ENCODE measurements at regions not wholly inside any gene's neighbourhood (a gene's known extent, or its start where the extent isn't known, plus 50 kb on each side); places are given as distances from the start of the nearest gene placed in this dataset.

DNA sequence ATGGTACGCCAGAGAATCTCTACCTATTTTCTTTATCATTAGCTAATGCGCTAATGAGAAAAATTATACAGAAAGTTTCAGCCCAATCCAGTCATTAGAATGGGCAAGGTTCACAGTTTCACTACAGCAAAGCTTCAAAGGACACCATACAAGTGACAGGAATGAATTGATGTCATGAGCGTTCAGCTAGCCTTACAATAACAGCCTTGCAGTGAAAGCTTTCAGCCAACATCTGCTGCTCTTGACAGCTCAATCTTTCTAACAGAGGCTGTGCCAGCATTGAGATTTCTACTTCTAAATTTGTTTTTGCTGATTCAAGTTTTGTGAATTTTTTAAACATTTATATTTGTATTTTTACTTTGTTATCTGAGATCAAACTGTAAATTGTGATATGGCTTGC, 302.4 kb upstream of the FAM174A start:
- 20% methylated on average over 3 of the region's 3 CpGs for WGBS (ENCODE audit: low lambda C conversion rate)
- ChIA-PET CTCF (no interaction called here), POLR2A (no interaction called here)

DNA sequence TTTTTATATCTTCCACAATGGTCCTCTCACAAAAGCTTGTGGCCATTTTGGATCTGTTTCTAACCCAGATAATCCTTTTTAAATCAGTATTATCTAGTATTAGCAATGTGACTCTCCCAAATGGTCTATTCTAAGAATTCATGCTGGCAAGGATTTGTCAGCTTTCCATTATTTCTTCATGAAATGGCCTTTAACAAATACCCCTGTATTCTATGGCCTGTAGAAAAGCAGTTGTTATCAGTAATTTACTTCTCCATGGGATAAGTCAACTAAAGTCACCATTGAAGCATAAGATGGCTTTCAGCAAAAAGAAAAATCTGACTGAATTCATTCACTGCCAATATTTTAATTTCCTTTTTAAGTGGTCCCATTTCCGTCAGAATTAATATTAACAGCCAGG, 346.4 kb upstream of the FAM174A start:
- Histone ChIP-seq H3K9me2 (no peaks in the 10 kb centered on the region), H3K27ac (ENCODE audit: low read depth in 2 of 2, low read length in 1 of 2) (no peak overlapping the region), H3K9me3 (no peaks in the 10 kb centered on the region), H2AFZ (ENCODE audit: low read depth) (no peak overlapping the region), H3K4me1 (ENCODE audit: control insufficient read depth in 1 of 2, insufficient read depth in 2 of 2, low read depth in 1 of 2, low read length in 1 of 2) (no peaks in the 10 kb centered on the region), H3F3A (replicated peaks; ENCODE audit: insufficient read depth) (no peaks in the 10 kb centered on the region), H3K36me3 (replicated peaks in 1 of 2; ENCODE audit: control insufficient read depth in 1 of 2, insufficient read depth in 2 of 2, low read length in 1 of 2) (no peaks in the 10 kb centered on the region), H3K4me3 (ENCODE audit: low read depth in 2 of 2, low read length in 1 of 2) (no peak overlapping the region), H3K9ac (no peak overlapping the region), H3K27me3 (ENCODE audit: insufficient read depth) (no peaks in the 10 kb centered on the region), H3K4me2 (no peak overlapping the region), H3K79me2 (ENCODE audit: insufficient read depth) (no peaks in the 10 kb centered on the region), H4K20me1 (ENCODE audit: insufficient read depth) (no peaks in the 10 kb centered on the region)
- WGBS (ENCODE audit: low lambda C conversion rate), result 0% methylated on average over 1 of the region's 1 CpG
- CTCF ChIA-PET, result no interaction called here
- DNase-seq, result no peak
- POLR2A ChIA-PET, result no interaction called here
- TF ChIP-seq POLR2AphosphoS5 (IDR thresholded peaks at IDR 0.05; ENCODE audit: low read depth, low read length) (no peak), SIN3A (IDR thresholded peaks at IDR 0.05; ENCODE audit: borderline replicate concordance, low read depth, low read length) (no peak), FOSL2 (IDR thresholded peaks at IDR 0.05; ENCODE audit: borderline replicate concordance, low read depth) (no peak), EZH2phosphoT487 (IDR thresholded peaks at IDR 0.05; ENCODE audit: borderline replicate concordance, low read depth) (no peak), JUND (IDR thresholded peaks at IDR 0.05) (no peak), EP300 (IDR thresholded peaks at IDR 0.05; ENCODE audit: borderline replicate concordance in 1 of 2, low read depth in 1 of 2, low read length in 1 of 2) (no peak), FOXJ3 (CRISPR knock-in tag; IDR thresholded peaks at IDR 0.05) (no peak), YY1 (IDR thresholded peaks at IDR 0.05; ENCODE audit: low read depth) (no peak)
- TF ChIP-seq, protein P1, sequence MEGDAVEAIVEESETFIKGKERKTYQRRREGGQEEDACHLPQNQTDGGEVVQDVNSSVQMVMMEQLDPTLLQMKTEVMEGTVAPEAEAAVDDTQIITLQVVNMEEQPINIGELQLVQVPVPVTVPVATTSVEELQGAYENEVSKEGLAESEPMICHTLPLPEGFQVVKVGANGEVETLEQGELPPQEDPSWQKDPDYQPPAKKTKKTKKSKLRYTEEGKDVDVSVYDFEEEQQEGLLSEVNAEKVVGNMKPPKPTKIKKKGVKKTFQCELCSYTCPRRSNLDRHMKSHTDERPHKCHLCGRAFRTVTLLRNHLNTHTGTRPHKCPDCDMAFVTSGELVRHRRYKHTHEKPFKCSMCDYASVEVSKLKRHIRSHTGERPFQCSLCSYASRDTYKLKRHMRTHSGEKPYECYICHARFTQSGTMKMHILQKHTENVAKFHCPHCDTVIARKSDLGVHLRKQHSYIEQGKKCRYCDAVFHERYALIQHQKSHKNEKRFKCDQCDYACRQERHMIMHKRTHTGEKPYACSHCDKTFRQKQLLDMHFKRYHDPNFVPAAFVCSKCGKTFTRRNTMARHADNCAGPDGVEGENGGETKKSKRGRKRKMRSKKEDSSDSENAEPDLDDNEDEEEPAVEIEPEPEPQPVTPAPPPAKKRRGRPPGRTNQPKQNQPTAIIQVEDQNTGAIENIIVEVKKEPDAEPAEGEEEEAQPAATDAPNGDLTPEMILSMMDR (IDR thresholded peaks at IDR 0.05), result no peak
- TF ChIP-seq, protein P2, sequence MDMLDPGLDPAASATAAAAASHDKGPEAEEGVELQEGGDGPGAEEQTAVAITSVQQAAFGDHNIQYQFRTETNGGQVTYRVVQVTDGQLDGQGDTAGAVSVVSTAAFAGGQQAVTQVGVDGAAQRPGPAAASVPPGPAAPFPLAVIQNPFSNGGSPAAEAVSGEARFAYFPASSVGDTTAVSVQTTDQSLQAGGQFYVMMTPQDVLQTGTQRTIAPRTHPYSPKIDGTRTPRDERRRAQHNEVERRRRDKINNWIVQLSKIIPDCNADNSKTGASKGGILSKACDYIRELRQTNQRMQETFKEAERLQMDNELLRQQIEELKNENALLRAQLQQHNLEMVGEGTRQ (IDR thresholded peaks at IDR 0.05; ENCODE audit: borderline replicate concordance, low read depth, low read length), result no peak

More for the DNA sequence above, 302.4 kb upstream of the FAM174A start:
- Histone ChIP-seq H2AFZ (ENCODE audit: low read depth) (no peak overlapping the region), H3K27me3 (ENCODE audit: insufficient read depth) (no peaks in the 10 kb centered on the region), H3K4me1 (ENCODE audit: control insufficient read depth in 1 of 2, insufficient read depth in 2 of 2, low read depth in 1 of 2, low read length in 1 of 2) (no peaks in the 10 kb centered on the region), H3K9me3 (no peaks in the 10 kb centered on the region), H4K20me1 (ENCODE audit: insufficient read depth) (no peaks in the 10 kb centered on the region), H3F3A (replicated peaks; ENCODE audit: insufficient read depth) (no peaks in the 10 kb centered on the region), H3K79me2 (ENCODE audit: insufficient read depth) (no peaks in the 10 kb centered on the region), H3K9ac (no peak overlapping the region), H3K4me3 (ENCODE audit: low read depth in 2 of 2, low read length in 1 of 2) (no peak overlapping the region), H3K4me2 (no peak overlapping the region), H3K9me2 (no peaks in the 10 kb centered on the region), H3K36me3 (replicated peaks in 1 of 2; ENCODE audit: control insufficient read depth in 1 of 2, insufficient read depth in 2 of 2, low read length in 1 of 2) (no peaks in the 10 kb centered on the region), H3K27ac (ENCODE audit: low read depth in 2 of 2, low read length in 1 of 2) (no peak overlapping the region)
- DNase-seq, result no peak
- TF ChIP-seq RAD21 (IDR thresholded peaks at IDR 0.05; ENCODE audit: low read length), result no peak
- TF ChIP-seq RXRA (IDR thresholded peaks at IDR 0.05; ENCODE audit: borderline replicate concordance, low read depth), result no peak
- no peak for TF ChIP-seq GABPA (IDR thresholded peaks at IDR 0.05; ENCODE audit: low read depth)
- no peak for TF ChIP-seq FOXJ3 (CRISPR knock-in tag; IDR thresholded peaks at IDR 0.05)
- TF ChIP-seq, protein P3, sequence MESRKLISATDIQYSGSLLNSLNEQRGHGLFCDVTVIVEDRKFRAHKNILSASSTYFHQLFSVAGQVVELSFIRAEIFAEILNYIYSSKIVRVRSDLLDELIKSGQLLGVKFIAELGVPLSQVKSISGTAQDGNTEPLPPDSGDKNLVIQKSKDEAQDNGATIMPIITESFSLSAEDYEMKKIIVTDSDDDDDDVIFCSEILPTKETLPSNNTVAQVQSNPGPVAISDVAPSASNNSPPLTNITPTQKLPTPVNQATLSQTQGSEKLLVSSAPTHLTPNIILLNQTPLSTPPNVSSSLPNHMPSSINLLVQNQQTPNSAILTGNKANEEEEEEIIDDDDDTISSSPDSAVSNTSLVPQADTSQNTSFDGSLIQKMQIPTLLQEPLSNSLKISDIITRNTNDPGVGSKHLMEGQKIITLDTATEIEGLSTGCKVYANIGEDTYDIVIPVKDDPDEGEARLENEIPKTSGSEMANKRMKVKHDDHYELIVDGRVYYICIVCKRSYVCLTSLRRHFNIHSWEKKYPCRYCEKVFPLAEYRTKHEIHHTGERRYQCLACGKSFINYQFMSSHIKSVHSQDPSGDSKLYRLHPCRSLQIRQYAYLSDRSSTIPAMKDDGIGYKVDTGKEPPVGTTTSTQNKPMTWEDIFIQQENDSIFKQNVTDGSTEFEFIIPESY (IDR thresholded peaks at IDR 0.05; ENCODE audit: borderline replicate concordance, low read depth), result no peak
- no peak for TF ChIP-seq NFIC (IDR thresholded peaks at IDR 0.05; ENCODE audit: borderline replicate concordance)
- TF ChIP-seq RCOR1 (IDR thresholded peaks at IDR 0.05; ENCODE audit: low read length), result no peak
- TF ChIP-seq, protein P4, sequence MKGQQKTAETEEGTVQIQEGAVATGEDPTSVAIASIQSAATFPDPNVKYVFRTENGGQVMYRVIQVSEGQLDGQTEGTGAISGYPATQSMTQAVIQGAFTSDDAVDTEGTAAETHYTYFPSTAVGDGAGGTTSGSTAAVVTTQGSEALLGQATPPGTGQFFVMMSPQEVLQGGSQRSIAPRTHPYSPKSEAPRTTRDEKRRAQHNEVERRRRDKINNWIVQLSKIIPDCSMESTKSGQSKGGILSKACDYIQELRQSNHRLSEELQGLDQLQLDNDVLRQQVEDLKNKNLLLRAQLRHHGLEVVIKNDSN (IDR thresholded peaks at IDR 0.05; ENCODE audit: borderline replicate concordance, low read depth), result no peak
- TF ChIP-seq, protein P5, sequence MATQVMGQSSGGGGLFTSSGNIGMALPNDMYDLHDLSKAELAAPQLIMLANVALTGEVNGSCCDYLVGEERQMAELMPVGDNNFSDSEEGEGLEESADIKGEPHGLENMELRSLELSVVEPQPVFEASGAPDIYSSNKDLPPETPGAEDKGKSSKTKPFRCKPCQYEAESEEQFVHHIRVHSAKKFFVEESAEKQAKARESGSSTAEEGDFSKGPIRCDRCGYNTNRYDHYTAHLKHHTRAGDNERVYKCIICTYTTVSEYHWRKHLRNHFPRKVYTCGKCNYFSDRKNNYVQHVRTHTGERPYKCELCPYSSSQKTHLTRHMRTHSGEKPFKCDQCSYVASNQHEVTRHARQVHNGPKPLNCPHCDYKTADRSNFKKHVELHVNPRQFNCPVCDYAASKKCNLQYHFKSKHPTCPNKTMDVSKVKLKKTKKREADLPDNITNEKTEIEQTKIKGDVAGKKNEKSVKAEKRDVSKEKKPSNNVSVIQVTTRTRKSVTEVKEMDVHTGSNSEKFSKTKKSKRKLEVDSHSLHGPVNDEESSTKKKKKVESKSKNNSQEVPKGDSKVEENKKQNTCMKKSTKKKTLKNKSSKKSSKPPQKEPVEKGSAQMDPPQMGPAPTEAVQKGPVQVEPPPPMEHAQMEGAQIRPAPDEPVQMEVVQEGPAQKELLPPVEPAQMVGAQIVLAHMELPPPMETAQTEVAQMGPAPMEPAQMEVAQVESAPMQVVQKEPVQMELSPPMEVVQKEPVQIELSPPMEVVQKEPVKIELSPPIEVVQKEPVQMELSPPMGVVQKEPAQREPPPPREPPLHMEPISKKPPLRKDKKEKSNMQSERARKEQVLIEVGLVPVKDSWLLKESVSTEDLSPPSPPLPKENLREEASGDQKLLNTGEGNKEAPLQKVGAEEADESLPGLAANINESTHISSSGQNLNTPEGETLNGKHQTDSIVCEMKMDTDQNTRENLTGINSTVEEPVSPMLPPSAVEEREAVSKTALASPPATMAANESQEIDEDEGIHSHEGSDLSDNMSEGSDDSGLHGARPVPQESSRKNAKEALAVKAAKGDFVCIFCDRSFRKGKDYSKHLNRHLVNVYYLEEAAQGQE (IDR thresholded peaks at IDR 0.05; ENCODE audit: low read depth, low read length), result no peak
- TF ChIP-seq YY1 (IDR thresholded peaks at IDR 0.05; ENCODE audit: low read depth), result no peak

Data from SK-N-SH (cell line).